H1 (cell line): ENCODE measurements at regions not wholly inside any gene's neighbourhood (a gene's known extent, or its start where the extent isn't known, plus 50 kb on each side); places are given as distances from the start of the nearest gene placed in this dataset.

Experiments used
- ASH2L ChIP-seq: fragments of 200-600, 300-600 bp; sonication (generic); IDR thresholded peaks from one replicate; pipeline ENCODE4 v1.7.1; 2017; ENCODE audit warnings: low read length
- CBX8 ChIP-seq: fragments of 300-800, 300-1000 bp; sonication (generic); IDR thresholded peaks from 2 replicates; pipeline ENCODE4 v1.7.1; 2016; ENCODE audit warnings: low read depth, low read length, borderline replicate concordance
- CHD7 ChIP-seq: fragments of 300-600 bp; sonication (generic); IDR thresholded peaks from 2 replicates; pipeline ENCODE4 v1.7.1; 2012; ENCODE audit warnings: low read length, moderate library complexity, mild to moderate bottlenecking, inconsistent platforms; ENCODE audit not compliant: insufficient replicate concordance
- FOSL1 ChIP-seq: IDR thresholded peaks from 2 replicates; pipeline ENCODE4 v1.6.1; 2011; ENCODE audit warnings: mild to moderate bottlenecking, low read depth, low read length, moderate library complexity; ENCODE audit not compliant: insufficient read depth
- HDAC6 ChIP-seq: IDR thresholded peaks from one replicate; pipeline ENCODE4 v1.7.1; 2012; ENCODE audit warnings: low read depth, mild to moderate bottlenecking, inconsistent platforms, low read length, moderate library complexity
- PHF8 ChIP-seq: fragments of 200-600 bp; sonication (generic); conservative IDR thresholded peaks from 2 replicates; pipeline ENCODE4 v1.7.1; 2012; ENCODE audit warnings: low read depth, mild to moderate bottlenecking, inconsistent platforms, low read length, moderate library complexity
- RBBP5 ChIP-seq: IDR thresholded peaks from 2 replicates; pipeline ENCODE4 v1.7.1; 2012; ENCODE audit warnings: low read depth, mild to moderate bottlenecking, inconsistent platforms, low read length, moderate library complexity, borderline replicate concordance
- RNF2 ChIP-seq: fragments of 200-900, 300-1000 bp; sonication (generic); IDR thresholded peaks from 2 replicates; pipeline ENCODE4 v1.7.1; 2016; ENCODE audit warnings: borderline replicate concordance, low read depth, mild to moderate bottlenecking, antibody characterized with exemption, low read length; ENCODE audit not compliant: poor library complexity, severe bottlenecking; ENCODE audit errors: missing control alignments
- SIRT6 ChIP-seq: IDR thresholded peaks from one replicate; pipeline ENCODE4 v1.7.1; 2012; ENCODE audit warnings: low read length, inconsistent platforms
- TEAD4 ChIP-seq: IDR thresholded peaks from 2 replicates; pipeline ENCODE4 v1.6.1; 2012; ENCODE audit warnings: low read depth, low read length, inconsistent platforms, mixed read lengths
- USF2 ChIP-seq: IDR thresholded peaks from 2 replicates; pipeline ENCODE4 v1.6.1; 2011; ENCODE audit warnings: low read length, improper control_type of control experiment

- no peak for TF ChIP-seq CHD7
- TF ChIP-seq CBX8: no peak
- no peak for TF ChIP-seq ASH2L
- no peak for TF ChIP-seq USF2
- no peak for TF ChIP-seq SIRT6
- no peak for TF ChIP-seq TEAD4
- no peak for TF ChIP-seq RBBP5
- TF ChIP-seq PHF8: no peak
- TF ChIP-seq FOSL1: no peak
- no peak for TF ChIP-seq RNF2
- no peak for TF ChIP-seq HDAC6
These were observed 78.9 kb upstream of the MPPED2 start (continued) for GRCh38 chr11:30665067-30665466.
